SIG-M5 treated with dmso at 0.1 percent for 504 hours (cell line): ENCODE measurements at regions not wholly inside any gene's neighbourhood (a gene's known extent, or its start where the extent isn't known, plus 50 kb on each side); places are given as distances from the start of the nearest gene placed in this dataset.
A peak's percentile ranks its signal among the peaks of the same experiment; 100 is the strongest.

Experiments
- DNase-seq: peaks from one replicate; lab custom pipeline; 2025; ENCODE audit not compliant: unreplicated experiment; lab: John Stamatoyannopoulos, UW

GRCh38 chr1:60152891-60153290 lies 79.3 kb upstream of the C1orf87 start:
- DNase-seq, result no peak

DNA sequence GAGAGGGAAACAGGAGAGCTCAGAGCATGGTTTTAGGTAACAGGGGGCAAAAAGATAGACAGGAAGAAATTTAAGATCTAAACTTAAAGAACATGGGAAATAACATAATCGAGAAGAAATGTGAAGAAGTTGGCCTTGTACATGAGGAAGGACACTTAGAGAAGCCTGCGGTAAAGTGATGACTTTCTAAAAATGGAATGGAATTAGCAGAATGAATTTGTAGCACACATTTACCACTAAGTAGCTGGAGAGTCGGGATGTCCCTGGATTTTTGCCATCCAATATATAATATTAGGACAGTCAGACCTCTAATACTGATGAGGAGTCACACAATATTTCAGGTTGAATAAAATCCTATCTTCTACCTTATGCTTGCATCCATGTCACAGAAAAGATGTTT lies 77.7 kb upstream of the C1orf87 start:
- no peak for DNase-seq

DNA sequence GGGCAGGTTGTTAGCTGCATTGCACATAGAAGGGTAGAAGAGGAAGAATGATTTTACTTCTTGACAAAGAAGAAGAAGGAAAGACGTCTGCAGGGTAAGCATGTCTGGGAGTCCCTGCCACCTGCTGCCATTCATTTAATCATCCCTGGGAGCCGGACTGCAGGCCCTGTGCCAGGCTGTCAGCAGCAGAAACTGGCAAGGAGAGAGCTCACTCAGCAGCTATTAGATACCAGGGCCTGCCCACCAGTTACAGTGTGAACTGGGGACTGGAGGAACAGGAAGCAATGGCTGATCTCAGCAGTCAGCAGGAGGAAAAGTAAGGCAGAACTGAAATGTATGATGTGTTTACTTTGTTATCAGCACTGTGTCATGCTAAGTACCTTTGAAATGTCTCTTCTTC lies 75.7 kb upstream of the C1orf87 start:
- DNase-seq, result no peak

DNA sequence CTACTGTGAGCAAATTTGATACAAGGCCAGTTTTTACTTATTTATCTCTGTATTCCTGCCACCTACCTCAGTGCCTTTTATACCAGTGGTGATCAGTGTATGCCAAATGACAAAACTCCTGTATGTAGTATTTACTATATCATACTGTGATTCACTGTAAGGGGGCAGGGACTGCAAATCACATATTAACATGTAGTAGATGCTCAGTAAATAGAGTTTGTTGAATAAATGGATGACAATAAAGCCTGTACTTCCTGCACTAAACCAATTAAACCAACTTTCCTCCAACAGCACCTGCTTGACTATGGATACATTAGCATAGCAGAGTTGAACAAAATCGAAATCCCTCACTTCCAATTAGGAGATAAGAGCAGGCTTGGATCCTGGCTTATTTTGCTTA lies 73.3 kb upstream of the C1orf87 start:
- no peak for DNase-seq

DNA sequence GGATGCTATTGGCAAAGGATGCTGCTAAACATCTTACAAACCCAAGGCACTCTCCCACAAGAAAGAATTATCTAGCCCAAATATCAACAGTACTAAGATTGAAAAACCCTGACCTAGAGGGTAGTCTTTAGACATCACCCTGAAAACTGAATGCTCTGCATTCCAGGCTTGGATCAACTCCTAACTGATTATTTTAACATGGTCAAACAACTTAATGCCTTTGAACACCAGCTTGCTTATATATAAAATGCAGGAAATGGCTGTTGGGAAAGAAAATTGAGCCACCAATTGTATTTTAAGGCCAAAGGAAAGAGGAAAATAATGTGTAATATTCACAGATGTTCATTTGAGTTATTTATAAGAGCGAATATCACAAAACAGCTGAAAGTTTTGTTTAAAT lies 72.2 kb upstream of the C1orf87 start:
- no peak for DNase-seq

GRCh38 chr1:60141743-60142142 lies 68.2 kb upstream of the C1orf87 start:
- no peak for DNase-seq

GRCh38 chr1:60141276-60141675 lies 67.7 kb upstream of the C1orf87 start:
- DNase-seq, result no peak

DNA sequence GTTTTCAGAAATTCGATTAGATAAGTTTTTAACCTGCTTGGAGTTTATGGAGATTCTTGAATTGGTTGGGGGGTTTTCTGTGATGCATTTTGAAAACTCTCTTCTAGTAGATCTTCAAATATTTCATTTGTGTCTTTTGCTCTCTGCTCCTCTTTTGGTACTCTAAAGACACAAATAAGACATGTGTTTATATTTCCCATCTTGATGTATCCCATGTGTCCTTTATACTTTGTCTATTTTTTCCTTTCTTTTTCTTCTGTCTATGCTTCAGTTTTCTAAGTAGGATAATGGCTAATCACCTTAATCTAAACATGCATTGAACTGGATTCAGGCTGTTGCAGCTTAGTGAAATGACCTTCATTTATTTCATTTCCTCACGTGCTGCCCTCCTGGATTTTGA lies 63.8 kb upstream of the C1orf87 start:
- no peak for DNase-seq

GRCh38 chr1:60136395-60136794 lies 62.8 kb upstream of the C1orf87 start:
- no peak for DNase-seq

GRCh38 chr1:60134716-60135115 lies 61.1 kb upstream of the C1orf87 start:
- DNase-seq, result no peak

DNA sequence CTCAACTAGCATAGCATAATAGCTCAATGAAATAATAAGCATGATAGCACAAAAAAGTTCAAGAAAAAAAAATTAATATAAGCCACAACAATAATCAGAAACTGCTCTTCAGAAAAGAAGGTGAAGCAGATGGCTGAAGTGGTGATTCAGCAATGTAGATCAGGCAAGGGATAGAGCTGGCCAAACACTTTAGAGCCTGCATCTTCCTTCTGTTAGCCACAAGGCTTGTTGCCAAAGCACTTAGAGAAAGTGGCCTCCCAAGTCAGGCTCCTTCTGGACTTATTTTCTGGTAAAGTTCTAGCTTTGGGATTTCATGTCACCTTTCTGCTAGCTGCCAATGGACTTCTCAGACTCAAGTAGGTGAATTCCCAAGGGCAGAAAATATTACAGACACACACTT lies 60.3 kb upstream of the C1orf87 start:
- DNase-seq, result no peak

DNA sequence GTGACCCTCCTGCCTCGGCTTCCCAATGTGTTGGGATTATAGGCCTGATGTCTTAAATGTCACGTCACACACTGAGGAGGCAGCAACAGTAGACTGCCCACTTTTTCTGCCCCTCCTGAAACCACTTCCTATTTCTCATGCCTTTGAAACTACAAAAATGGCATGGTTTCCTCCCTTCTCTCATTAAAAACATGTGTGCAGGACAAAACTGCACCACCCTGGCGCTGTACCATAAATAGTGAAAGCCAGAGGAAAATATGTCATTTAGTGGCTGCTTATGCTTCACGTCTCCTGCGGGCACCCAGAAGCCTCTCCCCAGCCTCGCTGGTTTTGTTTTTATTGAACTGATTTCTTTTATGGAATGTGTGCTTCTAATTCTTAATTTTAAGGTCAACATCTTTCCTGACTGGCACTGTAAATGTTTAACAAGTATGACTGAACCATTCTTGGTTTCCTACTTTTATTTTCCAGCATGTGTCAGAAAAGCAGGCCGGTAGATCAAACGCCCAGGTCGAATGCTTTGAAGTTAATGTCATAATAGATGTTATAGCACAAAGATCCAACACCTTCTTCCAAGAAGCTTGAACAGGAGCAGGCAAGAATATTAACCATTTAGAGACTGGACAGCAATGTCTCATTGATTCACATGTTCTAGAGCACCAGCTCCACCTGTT lies 59.6 kb upstream of the C1orf87 start:
- DNase-seq, result peak; percentile 4

- DNase-seq, result no peak
Observed at GRCh38 chr1:60132108-60132507, 58.5 kb upstream of the C1orf87 start.

- DNase-seq, result no peak
Observed at GRCh38 chr1:60130703-60131102, 57.1 kb upstream of the C1orf87 start.

DNA sequence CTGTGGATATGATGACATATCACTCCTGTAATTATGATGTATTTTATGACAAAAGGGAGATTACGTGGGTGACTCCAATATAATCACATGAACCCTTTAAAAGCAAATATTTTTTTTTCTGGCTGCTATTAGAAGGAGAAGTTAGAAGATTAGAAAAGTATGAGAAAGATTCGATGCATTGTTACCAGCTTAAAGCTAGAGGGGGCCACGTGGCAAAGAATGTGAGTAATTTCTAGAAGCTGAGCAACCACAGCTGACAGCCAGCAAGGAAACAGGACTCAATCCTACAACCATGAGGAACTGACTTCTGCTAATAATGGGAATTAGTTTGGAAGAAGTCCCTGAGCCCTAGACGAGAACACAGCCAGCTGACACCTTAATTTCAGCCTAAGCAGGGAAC lies 56.3 kb upstream of the C1orf87 start:
- no peak for DNase-seq

- DNase-seq, result peak; percentile 3
Observed at GRCh38 chr1:60126723-60127122, 53.2 kb upstream of the C1orf87 start.
